Ectodermal cell (in vitro differentiated cells): ENCODE measurements at regions not wholly inside any gene's neighbourhood (a gene's known extent, or its start where the extent isn't known, plus 50 kb on each side); places are given as distances from the start of the nearest gene placed in this dataset.

Experiments used
- H3K27ac ChIP-seq: 2 replicates; pipeline ENCODE4 v1.7.0; 2013; ENCODE audit warnings: mild to moderate bottlenecking, low read depth, low read length; ENCODE audit not compliant: insufficient read depth, poor library complexity, severe bottlenecking
- H3K27me3 ChIP-seq: 2 replicates; pipeline ENCODE4 v1.7.0; 2013; ENCODE audit warnings: mild to moderate bottlenecking, low read length; ENCODE audit not compliant: insufficient read depth, control insufficient read depth, poor library complexity, severe bottlenecking
- H3K36me3 ChIP-seq: one replicate; pipeline ENCODE4 v1.7.0; 2013; ENCODE audit warnings: low read length; ENCODE audit not compliant: control insufficient read depth, insufficient read depth
- H3K4me1 ChIP-seq: one replicate; pipeline ENCODE4 v1.7.0; 2013; ENCODE audit warnings: low read length; ENCODE audit not compliant: control insufficient read depth, insufficient read depth
- H3K4me3 ChIP-seq: 2 replicates; pipeline ENCODE4 v1.7.0; 2013; ENCODE audit warnings: low read depth, low read length, control low read depth; ENCODE audit not compliant: insufficient read depth
- H3K9me3 ChIP-seq: 2 replicates; pipeline ENCODE4 v1.7.0; 2013; ENCODE audit warnings: mild to moderate bottlenecking, low read length, moderate library complexity; ENCODE audit not compliant: control insufficient read depth
- WGBS, 2 experiments: methylation state at CpG; one replicate each; pipeline ENCODE4 v1.1.7; 2013; ENCODE audit warnings: missing lambda C conversion rate in 2 of 2; 5-methylcytosine and 5-hydroxymethylcytosine counted together

- peaks cover 7% of the 10 kb centered on the region for H3K4me1 ChIP-seq
- H3K9me3 ChIP-seq: no peaks in the 10 kb centered on the region
- 92 to 95% methylated on average over 3 of the region's 3 CpGs for WGBS, 2 experiments
- H3K27ac ChIP-seq: no peak overlapping the region
- H3K36me3 ChIP-seq: no peaks in the 10 kb centered on the region
- no peaks in the 10 kb centered on the region for H3K27me3 ChIP-seq
- no peak overlapping the region for H3K4me3 ChIP-seq
Observed at GRCh38 chr13:50631041-50631440, 212.5 kb downstream of the DLEU7 start.

- H3K9me3 ChIP-seq: no peaks in the 10 kb centered on the region
- 93 to 95% methylated on average over 3 of the region's 3 CpGs for WGBS, 2 experiments
- H3K4me1 ChIP-seq: peaks cover 7% of the 10 kb centered on the region
- no peaks in the 10 kb centered on the region for H3K36me3 ChIP-seq
- H3K4me3 ChIP-seq: no peak overlapping the region
- H3K27me3 ChIP-seq: no peaks in the 10 kb centered on the region
- H3K27ac ChIP-seq: no peak overlapping the region
Observed at GRCh38 chr13:50634339-50634738, 209.2 kb downstream of the DLEU7 start.

- Histone ChIP-seq H3K27ac (no peak overlapping the region), H3K4me3 (no peak overlapping the region), H3K4me1 (peaks cover 7% of the 10 kb centered on the region), H3K27me3 (no peaks in the 10 kb centered on the region), H3K9me3 (no peaks in the 10 kb centered on the region), H3K36me3 (no peaks in the 10 kb centered on the region)
- WGBS, 2 experiments: 87 to 96% methylated on average over 3 of the region's 3 CpGs
Observed at GRCh38 chr13:50635504-50635903, 208.0 kb downstream of the DLEU7 start.

GRCh38 chr13:50636007-50636704, 207.3 kb downstream of the DLEU7 start:
- Histone ChIP-seq H3K27me3 (no peaks in the 10 kb centered on the region), H3K4me1 (peaks cover 7% of the 10 kb centered on the region), H3K36me3 (no peaks in the 10 kb centered on the region), H3K9me3 (no peaks in the 10 kb centered on the region), H3K4me3 (no peak overlapping the region), H3K27ac (no peak overlapping the region)
- WGBS, 2 experiments: 64% methylated on average over 7 of the region's 7 CpGs

- 93 to 94% methylated on average over 5 of the region's 5 CpGs for WGBS, 2 experiments
- no peaks in the 10 kb centered on the region for H3K27me3 ChIP-seq
Observed at GRCh38 chr13:50643060-50643459, 200.4 kb downstream of the DLEU7 start.

GRCh38 chr13:50644081-50644871, 199.2 kb downstream of the DLEU7 start:
- Histone ChIP-seq H3K27ac (no peak overlapping the region), H3K4me1 (no peaks in the 10 kb centered on the region), H3K36me3 (no peaks in the 10 kb centered on the region), H3K9me3 (no peaks in the 10 kb centered on the region), H3K27me3 (no peaks in the 10 kb centered on the region), H3K4me3 (no peak overlapping the region)
- 93 to 95% methylated on average over 5 of the region's 5 CpGs for WGBS, 2 experiments

More at GRCh38 chr13:50643060-50643459, 200.4 kb downstream of the DLEU7 start:
- H3K27ac ChIP-seq: no peak overlapping the region
- H3K4me1 ChIP-seq: no peaks in the 10 kb centered on the region
- H3K9me3 ChIP-seq: no peaks in the 10 kb centered on the region
- no peaks in the 10 kb centered on the region for H3K36me3 ChIP-seq
- no peak overlapping the region for H3K4me3 ChIP-seq

- H3K9me3 ChIP-seq: no peaks in the 10 kb centered on the region
- H3K36me3 ChIP-seq: no peaks in the 10 kb centered on the region
- H3K4me1 ChIP-seq: no peaks in the 10 kb centered on the region
- no peak overlapping the region for H3K4me3 ChIP-seq
- no peak overlapping the region for H3K27ac ChIP-seq
- WGBS, 2 experiments: 84 to 89% methylated on average over 4 of the region's 4 CpGs
- H3K27me3 ChIP-seq: no peaks in the 10 kb centered on the region
Observed at GRCh38 chr13:50645092-50645491, 198.4 kb downstream of the DLEU7 start.

GRCh38 chr13:50646070-50646469, 197.4 kb downstream of the DLEU7 start:
- no peak overlapping the region for H3K27ac ChIP-seq
- peaks cover 7% of the 10 kb centered on the region for H3K4me1 ChIP-seq
- no peaks in the 10 kb centered on the region for H3K27me3 ChIP-seq
- WGBS, 2 experiments: 91 to 94% methylated on average over 3 of the region's 3 CpGs
- H3K9me3 ChIP-seq: no peaks in the 10 kb centered on the region
- H3K4me3 ChIP-seq: no peak overlapping the region
- no peaks in the 10 kb centered on the region for H3K36me3 ChIP-seq

- Histone ChIP-seq H3K9me3 (no peaks in the 10 kb centered on the region), H3K27ac (no peak overlapping the region), H3K4me1 (peaks cover 12% of the 10 kb centered on the region), H3K27me3 (no peaks in the 10 kb centered on the region), H3K4me3 (no peak overlapping the region), H3K36me3 (no peaks in the 10 kb centered on the region)
- 94% methylated on average over 5 of the region's 5 CpGs for WGBS, 2 experiments
Observed at GRCh38 chr13:50649211-50649610, 194.3 kb downstream of the DLEU7 start.

- Histone ChIP-seq H3K27me3 (no peaks in the 10 kb centered on the region), H3K4me1 (peaks cover 12% of the 10 kb centered on the region), H3K9me3 (no peaks in the 10 kb centered on the region), H3K27ac (no peak overlapping the region), H3K4me3 (no peak overlapping the region), H3K36me3 (no peaks in the 10 kb centered on the region)
- WGBS, 2 experiments: 86 to 87% methylated on average over 11 of the region's 11 CpGs
Observed at GRCh38 chr13:50650592-50651504, 192.6 kb downstream of the DLEU7 start.
